Naive B cell (primary cell): ENCODE measurements at regions not wholly inside any gene's neighbourhood (a gene's known extent, or its start where the extent isn't known, plus 50 kb on each side); places are given as distances from the start of the nearest gene placed in this dataset.

Experiments used
- ATAC-seq, 2 donors: fragments of 150-1000 bp; cut with Tn5 transposase; 2 replicates each; pipeline ENCODE4 v1.10.0; 2021; ENCODE audit warnings: low read depth in 2 of 2, mild to moderate bottlenecking in 2 of 2, moderate library complexity in 2 of 2
- DNase-seq: peaks from one replicate; pipeline ENCODE4 v3.0.0; 2022
- H3K27ac Mint-ChIP-seq, 6 donors: one replicate each; pipeline ENCODE4 v1.8.0; 2020 to 2022; ENCODE audit warnings: mild to moderate bottlenecking in 6 of 6, mixed read lengths in 6 of 6, moderate library complexity in 5 of 6, inconsistent platforms in 2 of 6
- H3K27me3 Mint-ChIP-seq, 3 donors: one replicate each; pipeline ENCODE4 v1.8.0; 2021 to 2022; ENCODE audit warnings: mixed read lengths in 3 of 3, mild to moderate bottlenecking in 1 of 3
- H3K36me3 Mint-ChIP-seq, 2 donors: one replicate each; pipeline ENCODE4 v1.8.0; 2020 to 2022; ENCODE audit warnings: mixed read lengths in 2 of 2, inconsistent platforms in 1 of 2, mild to moderate bottlenecking in 1 of 2
- H3K4me1 Mint-ChIP-seq, 3 donors: one replicate each; pipeline ENCODE4 v1.8.0; 2020 to 2022; ENCODE audit warnings: mixed read lengths in 3 of 3, inconsistent platforms in 1 of 3, mild to moderate bottlenecking in 1 of 3, moderate library complexity in 1 of 3
- H3K4me3 Mint-ChIP-seq, 8 donors: one replicate each; pipeline ENCODE4 v1.8.0; 2020 to 2022; ENCODE audit warnings: mild to moderate bottlenecking in 8 of 8, mixed read lengths in 8 of 8, moderate library complexity in 8 of 8, inconsistent platforms in 2 of 8
- H3K9me3 Mint-ChIP-seq, 7 donors: one replicate each; pipeline ENCODE4 v1.8.0; 2020 to 2022; ENCODE audit warnings: mixed read lengths in 7 of 7, mild to moderate bottlenecking in 5 of 7, inconsistent platforms in 2 of 7, moderate library complexity in 1 of 7

DNA sequence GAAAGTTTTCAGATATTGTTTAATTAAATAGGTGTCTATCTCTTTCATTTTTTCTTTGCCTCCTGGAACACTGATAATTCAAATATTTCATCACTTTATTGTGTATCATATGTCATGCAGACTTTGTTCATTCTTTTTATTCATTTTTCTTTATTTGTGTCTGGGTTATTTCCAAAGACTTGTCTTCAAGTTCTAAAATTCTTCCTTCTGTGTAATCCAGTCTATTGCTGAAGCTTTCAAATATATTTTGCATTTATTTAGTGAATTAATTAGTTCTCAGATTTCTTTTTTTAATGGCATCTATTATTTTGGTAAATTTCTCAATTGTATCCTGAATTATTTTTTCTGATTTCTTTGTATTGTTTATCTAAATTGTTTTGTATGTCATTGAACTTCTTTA lies 70.1 kb downstream of the ZNF330 start:
- H3K4me3 Mint-ChIP-seq, result no peak overlapping the region
- H3K27me3 Mint-ChIP-seq, result peaks cover 0 to 26% (median 14%) of the 10 kb centered on the region in 3 donors
- peaks cover 5 to 35% (median 19%) of the 10 kb centered on the region in 7 donors for H3K9me3 Mint-ChIP-seq
- H3K4me1 Mint-ChIP-seq, result no peaks in the 10 kb centered on the region
- DNase-seq (no peak), ATAC-seq (no peak)
- H3K36me3 Mint-ChIP-seq, result no peaks in the 10 kb centered on the region
- H3K27ac Mint-ChIP-seq, result no peak overlapping the region

DNA sequence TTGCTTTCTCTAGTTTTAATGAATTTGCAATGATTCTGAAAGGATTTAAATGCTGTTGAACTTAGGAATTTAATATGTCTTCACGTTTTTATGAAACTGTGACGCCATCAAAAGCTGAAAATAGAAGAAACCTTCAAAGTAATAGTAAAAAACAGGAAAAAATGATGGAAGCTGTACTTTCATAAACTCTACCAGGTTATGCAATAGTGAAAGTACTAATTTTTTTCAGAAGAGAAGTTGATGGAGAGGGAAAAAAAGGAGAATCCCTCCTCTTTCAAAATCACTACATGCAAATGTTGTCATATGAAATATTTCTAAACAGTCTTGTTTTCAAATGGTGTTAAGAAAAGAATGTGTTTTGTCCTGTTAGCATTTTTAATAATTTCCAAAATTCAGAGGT lies 73.6 kb downstream of the ZNF330 start:
- Mint-ChIP-seq H3K4me3 (no peak overlapping the region), H3K4me1 (no peaks in the 10 kb centered on the region), H3K27me3 (peaks cover 0 to 8% (median 0%) of the 10 kb centered on the region in 3 donors), H3K9me3 (peaks cover 5 to 34% (median 19%) of the 10 kb centered on the region in 7 donors), H3K36me3 (no peaks in the 10 kb centered on the region), H3K27ac (no peak overlapping the region)
- no peak for ATAC-seq
- DNase-seq, result no peak

DNA sequence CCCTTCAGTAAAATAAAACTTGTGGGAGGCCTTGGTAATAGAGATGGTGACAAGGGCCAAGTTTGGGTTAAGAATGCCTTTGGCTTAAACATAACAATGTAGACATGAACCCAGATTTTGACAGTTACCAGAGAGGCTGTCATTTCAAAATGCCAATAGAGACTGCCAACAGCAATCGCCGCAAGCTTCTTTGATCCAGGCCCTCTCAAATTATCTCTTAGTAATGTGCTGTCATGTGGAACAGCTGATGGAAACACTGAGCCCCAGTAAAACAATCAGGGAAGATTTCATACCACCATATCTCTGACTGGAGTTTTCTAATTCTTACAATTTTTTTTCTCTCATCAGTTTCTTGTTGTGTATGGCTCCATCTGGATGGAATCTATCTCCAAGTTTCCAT lies 80.5 kb downstream of the ZNF330 start:
- Mint-ChIP-seq H3K27ac (no peak overlapping the region), H3K4me3 (no peak overlapping the region), H3K27me3 (peaks cover 10 to 18% (median 12%) of the 10 kb centered on the region in 3 donors), H3K9me3 (no peaks in the 10 kb centered on the region), H3K36me3 (no peaks in the 10 kb centered on the region), H3K4me1 (no peaks in the 10 kb centered on the region)
- ATAC-seq, result no peak
- DNase-seq, result no peak

DNA sequence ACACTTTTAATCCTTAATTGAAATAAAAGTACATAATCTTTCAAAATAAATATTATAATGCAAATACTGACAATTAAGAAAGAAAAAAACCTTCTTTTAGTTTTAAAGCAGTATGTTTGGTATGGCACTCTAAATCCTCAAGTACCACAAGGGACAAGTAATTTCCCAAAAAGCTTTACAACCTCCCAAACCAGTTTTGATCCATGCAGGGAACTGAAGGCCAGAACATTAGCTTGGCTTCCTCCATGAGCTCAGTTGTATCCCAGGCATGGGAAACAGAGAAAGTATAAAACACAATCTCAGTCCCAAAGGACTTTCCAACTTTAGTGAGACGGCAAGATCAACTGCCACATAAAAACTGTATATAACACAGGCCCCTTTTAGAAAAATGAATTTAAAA lies 82.2 kb downstream of the ZNF330 start:
- Mint-ChIP-seq H3K36me3 (no peaks in the 10 kb centered on the region), H3K27ac (no peak overlapping the region), H3K27me3 (peaks cover 10 to 18% (median 12%) of the 10 kb centered on the region in 3 donors), H3K9me3 (no peaks in the 10 kb centered on the region), H3K4me1 (peaks cover 5 to 7% (median 6%) of the 10 kb centered on the region in 3 donors), H3K4me3 (no peak overlapping the region)
- DNase-seq (no peak), ATAC-seq (no peak)

DNA sequence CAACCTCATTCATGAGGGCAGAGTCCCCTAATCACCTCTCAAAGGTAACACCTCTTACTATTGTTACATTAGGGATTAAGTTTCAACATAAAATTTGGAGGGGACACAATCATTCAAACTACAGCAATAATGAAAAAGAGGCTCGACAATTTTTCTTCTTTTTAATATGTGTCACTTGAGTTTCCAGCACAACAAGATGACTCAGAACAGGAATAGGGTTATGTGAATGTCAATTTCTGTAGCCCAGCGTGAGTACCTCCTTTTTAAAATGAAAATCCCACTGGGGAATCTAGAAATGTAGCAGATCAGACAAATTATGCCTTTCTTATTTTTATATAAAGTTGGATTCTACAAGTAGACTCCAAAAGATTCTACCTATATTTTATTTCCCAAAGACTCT lies 83.7 kb downstream of the ZNF330 start:
- no peak overlapping the region for H3K4me3 Mint-ChIP-seq
- no peak for DNase-seq
- no peak overlapping the region for H3K27ac Mint-ChIP-seq
- H3K4me1 Mint-ChIP-seq, result peaks cover 5 to 7% (median 6%) of the 10 kb centered on the region in 3 donors
- H3K27me3 Mint-ChIP-seq, result peaks cover 10 to 18% (median 12%) of the 10 kb centered on the region in 3 donors
- no peak for ATAC-seq
- H3K9me3 Mint-ChIP-seq, result no peaks in the 10 kb centered on the region
- no peaks in the 10 kb centered on the region for H3K36me3 Mint-ChIP-seq

DNA sequence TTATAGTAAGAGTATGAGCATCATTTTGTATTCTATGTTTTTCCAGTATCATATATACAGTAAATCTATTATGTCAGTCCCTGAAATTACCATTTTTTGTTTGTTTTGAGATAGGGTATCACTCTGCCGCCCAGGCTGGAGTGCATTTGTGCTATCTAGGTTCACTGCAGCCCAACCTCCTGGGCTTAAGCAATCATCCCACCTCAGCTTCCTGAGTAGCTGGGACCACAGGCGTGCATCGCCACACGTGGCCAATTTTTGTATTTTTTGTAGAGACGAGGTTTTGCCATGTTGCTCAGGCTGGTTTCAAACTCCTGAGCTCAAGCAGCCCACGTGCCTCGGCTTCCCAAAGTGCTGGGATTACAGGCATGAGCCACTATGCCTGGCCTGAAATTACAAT lies 85.6 kb downstream of the ZNF330 start:
- Mint-ChIP-seq H3K4me3 (no peak overlapping the region), H3K36me3 (no peaks in the 10 kb centered on the region), H3K27ac (peak overlapping the region in 1 of 6 donors; percentile 42), H3K27me3 (peaks cover 5 to 18% (median 12%) of the 10 kb centered on the region in 3 donors), H3K4me1 (peaks cover 5 to 9% (median 8%) of the 10 kb centered on the region in 3 donors), H3K9me3 (no peaks in the 10 kb centered on the region)
- ATAC-seq (no peak), DNase-seq (no peak)

DNA sequence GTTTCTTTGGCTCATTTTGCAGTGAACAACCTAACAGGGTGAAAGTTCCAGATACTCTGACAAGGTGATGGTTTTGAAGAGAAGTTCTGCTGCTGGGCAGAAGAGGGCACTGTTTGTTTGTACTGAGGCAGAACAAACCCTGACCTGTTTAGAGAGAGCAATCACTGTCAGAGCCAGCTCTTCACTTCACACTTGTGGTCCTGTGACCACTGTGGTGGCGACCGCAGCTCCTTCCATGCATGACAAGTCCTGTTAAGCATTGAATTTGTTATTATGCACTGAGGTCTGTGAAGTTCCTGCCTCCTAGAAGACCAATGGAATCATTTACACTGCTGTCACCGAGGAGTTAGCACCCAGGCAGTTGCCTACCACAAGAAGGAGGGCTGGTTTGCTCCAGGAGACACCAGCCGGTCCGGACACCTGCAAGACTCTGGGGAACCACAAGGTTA lies 86.6 kb downstream of the ZNF330 start:
- no peaks in the 10 kb centered on the region for H3K36me3 Mint-ChIP-seq
- DNase-seq, result peak; percentile 49
- no peak overlapping the region for H3K4me3 Mint-ChIP-seq
- H3K27me3 Mint-ChIP-seq, result peaks cover 5 to 18% (median 12%) of the 10 kb centered on the region in 3 donors
- H3K9me3 Mint-ChIP-seq, result no peaks in the 10 kb centered on the region
- peak; percentile 89 to 93 for ATAC-seq
- H3K27ac Mint-ChIP-seq, result peak overlapping the region in 1 of 6 donors; percentile 80
- peaks cover 5 to 16% (median 15%) of the 10 kb centered on the region in 3 donors for H3K4me1 Mint-ChIP-seq

DNA sequence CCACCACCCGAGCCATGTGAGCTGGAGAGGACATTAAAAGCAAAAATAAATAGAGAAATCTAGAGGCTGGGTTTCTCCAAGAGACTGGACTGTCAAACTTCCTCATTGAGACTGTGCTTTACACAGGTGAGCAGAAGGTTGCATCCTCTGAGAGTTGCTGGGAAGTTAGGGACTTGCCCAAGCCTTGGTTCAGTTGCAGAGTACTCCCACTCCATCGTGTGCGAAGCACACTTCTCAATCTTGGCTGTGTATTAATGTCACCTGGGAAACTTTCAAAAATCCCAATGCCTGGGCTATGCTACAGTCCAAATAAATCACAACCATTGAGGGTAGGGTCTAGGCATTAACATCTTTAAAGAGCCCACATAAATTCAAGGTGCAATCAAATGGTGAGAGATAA lies 89.2 kb downstream of the ZNF330 start:
- H3K27me3 Mint-ChIP-seq, result peaks cover 7 to 11% (median 9%) of the 10 kb centered on the region in 3 donors
- DNase-seq (no peak), ATAC-seq (no peak)
- no peaks in the 10 kb centered on the region for H3K9me3 Mint-ChIP-seq
- H3K27ac Mint-ChIP-seq, result no peak overlapping the region
- no peaks in the 10 kb centered on the region for H3K36me3 Mint-ChIP-seq
- H3K4me3 Mint-ChIP-seq, result no peak overlapping the region
- peaks cover 5 to 16% (median 15%) of the 10 kb centered on the region in 3 donors for H3K4me1 Mint-ChIP-seq

DNA sequence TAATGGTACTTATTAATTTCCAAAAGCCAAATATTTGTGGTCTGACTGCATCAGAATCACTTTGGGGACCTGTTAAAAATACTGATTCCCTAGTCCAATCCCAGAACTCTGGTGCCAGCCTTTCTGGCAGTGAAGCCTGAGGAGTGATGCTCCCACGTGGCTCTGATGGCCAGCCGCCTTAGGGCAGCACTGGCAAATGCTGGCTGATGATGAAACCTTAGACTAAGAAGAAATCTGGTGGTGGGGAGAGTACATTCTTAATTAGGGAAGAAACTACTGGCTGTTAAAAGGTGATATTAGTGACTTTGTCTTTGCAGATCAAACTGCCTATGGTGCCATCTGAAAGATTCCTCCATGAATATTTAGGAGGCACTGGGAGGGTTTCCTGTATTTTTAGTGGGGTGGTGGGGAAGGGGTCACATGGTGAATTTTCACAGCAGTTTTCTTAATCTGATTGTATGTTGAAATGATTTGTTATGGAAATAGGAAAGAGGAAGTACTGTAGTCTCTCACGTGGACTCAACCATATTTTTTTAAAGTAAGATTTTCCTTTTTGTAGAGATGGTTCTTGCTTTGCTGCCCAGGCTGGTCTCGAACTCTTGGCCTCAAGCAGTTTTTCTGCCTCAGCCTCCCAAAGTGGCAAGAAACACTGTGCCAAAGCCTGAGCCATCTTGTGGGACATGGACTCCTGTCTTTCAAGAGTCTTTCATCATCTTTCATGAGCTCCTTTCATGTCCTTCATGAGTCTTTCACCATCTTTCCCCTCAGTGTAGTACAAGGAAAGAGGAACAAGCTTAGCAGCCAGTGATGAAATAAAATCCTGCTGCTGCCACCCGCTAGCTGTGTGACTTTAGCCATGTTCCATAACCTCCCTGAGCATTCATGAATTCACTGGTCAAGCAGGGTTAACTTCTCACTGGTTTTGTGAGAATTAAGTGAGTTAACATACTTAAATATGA lies 90.8 kb downstream of the ZNF330 start:
- H3K27ac Mint-ChIP-seq, result peak overlapping the region in 1 of 6 donors; percentile 3
- H3K9me3 Mint-ChIP-seq, result no peaks in the 10 kb centered on the region
- peaks cover 5 to 16% (median 15%) of the 10 kb centered on the region in 3 donors for H3K4me1 Mint-ChIP-seq
- no peak overlapping the region for H3K4me3 Mint-ChIP-seq
- H3K27me3 Mint-ChIP-seq, result peaks cover 4 to 8% (median 8%) of the 10 kb centered on the region in 3 donors
- no peak for DNase-seq
- no peaks in the 10 kb centered on the region for H3K36me3 Mint-ChIP-seq
- no peak for ATAC-seq

DNA sequence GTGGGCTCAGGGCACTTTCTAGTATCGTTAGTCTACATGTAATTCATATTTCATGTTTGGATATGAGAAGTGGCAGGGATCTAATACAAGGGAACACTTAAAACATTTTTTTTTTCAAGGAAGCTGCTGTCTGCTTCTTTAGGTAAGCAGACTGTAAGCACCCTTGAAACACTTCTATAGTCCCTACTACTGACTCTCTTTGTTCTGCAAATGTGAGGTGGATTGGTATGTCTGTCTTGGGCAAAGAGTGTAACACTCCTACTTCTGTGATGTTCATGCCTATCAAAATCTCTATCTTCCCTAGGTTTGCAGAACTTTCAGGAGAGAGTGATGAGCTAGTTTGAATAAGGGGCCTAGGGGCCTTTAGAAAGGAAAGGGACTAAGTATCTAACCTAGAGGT lies 93.9 kb downstream of the ZNF330 start:
- Mint-ChIP-seq H3K9me3 (no peaks in the 10 kb centered on the region), H3K27ac (no peak overlapping the region), H3K4me1 (peaks cover 0 to 10% (median 6%) of the 10 kb centered on the region in 3 donors), H3K4me3 (no peak overlapping the region), H3K27me3 (peaks cover 8 to 21% (median 8%) of the 10 kb centered on the region in 3 donors), H3K36me3 (no peaks in the 10 kb centered on the region)
- ATAC-seq, result no peak
- no peak for DNase-seq

DNA sequence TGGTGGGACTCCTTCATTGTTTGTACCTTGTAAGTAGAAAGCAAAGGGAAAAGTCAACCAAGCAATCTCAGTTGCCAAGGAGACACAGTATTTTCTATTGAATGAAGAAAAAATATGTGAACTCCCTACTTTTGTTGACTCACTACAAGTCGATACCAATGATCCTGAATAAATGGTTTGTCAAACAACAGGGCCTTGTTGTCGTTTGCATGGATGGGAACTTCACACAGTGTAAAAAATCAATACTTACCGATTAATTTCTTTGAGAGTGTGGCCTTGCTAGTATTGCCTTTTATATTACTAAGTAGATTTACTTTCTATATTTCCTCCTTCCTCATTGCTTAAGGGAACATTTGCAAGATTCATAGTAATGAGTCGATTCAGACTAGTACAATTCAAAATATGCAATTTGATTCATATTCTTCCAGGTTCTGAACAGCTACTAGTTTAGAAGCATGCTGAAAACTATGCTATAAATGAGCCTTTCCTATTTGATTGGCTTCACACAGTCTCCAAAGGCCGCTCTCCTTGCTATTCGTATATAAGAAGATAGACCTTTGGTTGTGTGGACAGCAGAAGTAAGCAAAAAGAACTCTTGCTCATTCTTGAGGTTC lies 108.0 kb downstream of the ZNF330 start:
- no peak overlapping the region for H3K4me3 Mint-ChIP-seq
- H3K27ac Mint-ChIP-seq, result no peak overlapping the region
- H3K27me3 Mint-ChIP-seq, result peaks cover 16 to 29% (median 19%) of the 10 kb centered on the region in 3 donors
- H3K36me3 Mint-ChIP-seq, result no peaks in the 10 kb centered on the region
- no peak for ATAC-seq
- no peak for DNase-seq
- peaks cover 0 to 5% (median 3%) of the 10 kb centered on the region in 3 donors for H3K4me1 Mint-ChIP-seq
- no peaks in the 10 kb centered on the region for H3K9me3 Mint-ChIP-seq

DNA sequence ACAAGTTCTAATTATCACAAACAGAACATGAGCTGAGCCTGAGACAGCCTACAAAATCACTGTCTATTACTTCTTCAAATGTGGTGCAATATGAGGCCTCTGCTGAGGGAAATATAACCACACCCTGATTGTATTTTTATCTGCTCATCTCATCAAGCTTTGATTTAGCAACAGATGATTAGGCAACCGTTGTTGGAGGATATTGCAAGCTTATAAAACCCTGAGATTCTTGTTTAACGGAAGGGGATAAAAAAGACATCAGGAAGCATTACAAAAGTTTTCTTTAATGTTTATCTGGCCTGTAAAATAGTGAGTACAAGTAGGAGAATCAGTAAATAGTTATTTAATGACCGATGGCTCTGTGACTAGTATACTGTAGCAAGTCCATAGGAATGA lies 108.5 kb downstream of the ZNF330 start:
- Mint-ChIP-seq H3K4me3 (no peak overlapping the region), H3K27me3 (peaks cover 16 to 29% (median 23%) of the 10 kb centered on the region in 3 donors), H3K9me3 (no peaks in the 10 kb centered on the region), H3K27ac (no peak overlapping the region), H3K4me1 (peaks cover 0 to 5% (median 4%) of the 10 kb centered on the region in 3 donors), H3K36me3 (no peaks in the 10 kb centered on the region)
- no peak for ATAC-seq
- DNase-seq, result no peak

DNA sequence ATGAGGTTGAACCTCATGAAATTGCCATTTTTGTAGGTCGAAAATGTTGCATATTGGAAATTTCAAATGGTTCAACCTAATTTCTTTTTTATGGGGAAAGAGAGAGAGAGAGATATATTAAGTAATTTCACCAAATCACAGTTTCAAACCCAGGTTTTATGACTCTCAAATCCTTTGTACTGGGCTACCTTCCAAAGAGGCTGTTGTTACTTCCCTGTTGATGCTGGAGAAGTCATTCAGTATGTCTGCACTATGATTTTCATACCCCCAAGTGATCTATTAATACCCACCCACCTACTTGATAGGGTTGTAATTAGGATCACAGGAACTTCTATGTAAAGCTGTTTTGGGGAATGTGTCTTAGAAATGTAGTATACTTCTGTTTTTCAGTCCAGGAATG lies 109.9 kb downstream of the ZNF330 start:
- Mint-ChIP-seq H3K27ac (no peak overlapping the region), H3K4me3 (no peak overlapping the region), H3K4me1 (peaks cover 0 to 5% (median 4%) of the 10 kb centered on the region in 3 donors), H3K36me3 (no peaks in the 10 kb centered on the region), H3K27me3 (peaks cover 16 to 30% (median 29%) of the 10 kb centered on the region in 3 donors), H3K9me3 (no peaks in the 10 kb centered on the region)
- ATAC-seq (no peak), DNase-seq (no peak)
